ENCODE measurements at regions not wholly inside any gene's neighbourhood (a gene's known extent, or its start where the extent isn't known, plus 50 kb on each side); places are given as distances from the start of the nearest gene placed in this dataset.

- Histone ChIP-seq H3K4me1 (ENCODE audit: control insufficient read depth, insufficient read depth, low read depth, low read length) (no peaks in the 10 kb centered on the region), H3K9me3 (ENCODE audit: control insufficient read depth, low read length) (no peaks in the 10 kb centered on the region), H3K36me3 (ENCODE audit: control insufficient read depth in 1 of 2, insufficient read depth in 2 of 2, low read depth in 1 of 2, low read length in 2 of 2) (no peaks in the 10 kb centered on the region), H2BK120ac (ENCODE audit: low read depth, low read length) (no peak overlapping the region), H3K4me3 (ENCODE audit: insufficient read depth in 1 of 2, low read depth in 1 of 2, low read length in 2 of 2) (no peak overlapping the region), H3K18ac (ENCODE audit: low read depth in 1 of 2, low read length in 2 of 2) (peak overlapping the region in 1 of 2 experiments; percentile 72), H2BK5ac (ENCODE audit: low read depth, low read length, poor library complexity, severe bottlenecking) (no peak overlapping the region), H2AK5ac (ENCODE audit: low read length, severe bottlenecking) (no peak overlapping the region), H4K8ac (ENCODE audit: low read length) (no peak overlapping the region), H3K27ac (ENCODE audit: low read length, poor library complexity, severe bottlenecking) (no peak overlapping the region), H3K79me1 (replicated peaks; ENCODE audit: low read length, poor library complexity, severe bottlenecking) (no peaks in the 10 kb centered on the region), H2BK15ac (ENCODE audit: low read depth, poor library complexity, severe bottlenecking) (no peak overlapping the region), H3K4me2 (ENCODE audit: low read length, poor library complexity, severe bottlenecking) (no peak overlapping the region), H3K4ac (ENCODE audit: low read depth in 1 of 2, low read length in 2 of 2) (no peak overlapping the region), H2BK12ac (ENCODE audit: low read length in 2 of 2) (no peak overlapping the region), H4K91ac (ENCODE audit: low read length) (no peak overlapping the region), H3K9ac (ENCODE audit: low read length) (no peak overlapping the region), H3K14ac (ENCODE audit: low read length in 2 of 2) (peak overlapping the region in 1 of 2 experiments; percentile 1), H3K27me3 (ENCODE audit: control insufficient read depth in 1 of 2, insufficient read depth in 1 of 2, low read length in 2 of 2) (no peaks in the 10 kb centered on the region), H2AFZ (ENCODE audit: low read depth, low read length) (no peak overlapping the region), H3K23ac (ENCODE audit: low read length in 2 of 2) (no peak overlapping the region)
- DNase-seq, result peak; percentile 67
- WGBS, result 60% methylated on average over 3 of the region's 4 CpGs
Measured at GRCh38 chr15:47339800-47340570, 377.3 kb upstream of the SEMA6D start.

- Histone ChIP-seq H3K79me1 (replicated peaks; ENCODE audit: low read length, poor library complexity, severe bottlenecking) (no peaks in the 10 kb centered on the region), H2BK12ac (ENCODE audit: low read length in 2 of 2) (no peak overlapping the region), H2AK5ac (ENCODE audit: low read length, severe bottlenecking) (no peak overlapping the region), H3K9me3 (ENCODE audit: control insufficient read depth, low read length) (no peaks in the 10 kb centered on the region), H3K4me2 (ENCODE audit: low read length, poor library complexity, severe bottlenecking) (no peak overlapping the region), H3K9ac (ENCODE audit: low read length) (no peak overlapping the region), H3K4me1 (ENCODE audit: control insufficient read depth, insufficient read depth, low read depth, low read length) (no peaks in the 10 kb centered on the region), H3K4ac (ENCODE audit: low read depth in 1 of 2, low read length in 2 of 2) (no peak overlapping the region), H3K27ac (ENCODE audit: low read length, poor library complexity, severe bottlenecking) (no peak overlapping the region), H2BK15ac (ENCODE audit: low read depth, poor library complexity, severe bottlenecking) (no peak overlapping the region), H2BK120ac (ENCODE audit: low read depth, low read length) (no peak overlapping the region), H3K23ac (ENCODE audit: low read length in 2 of 2) (no peak overlapping the region), H3K4me3 (ENCODE audit: insufficient read depth in 1 of 2, low read depth in 1 of 2, low read length in 2 of 2) (no peak overlapping the region), H3K18ac (ENCODE audit: low read depth in 1 of 2, low read length in 2 of 2) (peak overlapping the region in 1 of 2 experiments; percentile 75), H4K8ac (ENCODE audit: low read length) (no peak overlapping the region), H3K36me3 (ENCODE audit: control insufficient read depth in 1 of 2, insufficient read depth in 2 of 2, low read depth in 1 of 2, low read length in 2 of 2) (no peaks in the 10 kb centered on the region), H2BK5ac (ENCODE audit: low read depth, low read length, poor library complexity, severe bottlenecking) (no peak overlapping the region), H2AFZ (ENCODE audit: low read depth, low read length) (no peak overlapping the region), H3K14ac (ENCODE audit: low read length in 2 of 2) (no peak overlapping the region), H4K91ac (ENCODE audit: low read length) (no peak overlapping the region), H3K27me3 (ENCODE audit: control insufficient read depth in 1 of 2, insufficient read depth in 1 of 2, low read length in 2 of 2) (no peaks in the 10 kb centered on the region)
- 44% methylated on average over 1 of the region's 2 CpGs for WGBS
- DNase-seq, result peak; percentile 47
Measured at GRCh38 chr15:47340571-47340920, 376.8 kb upstream of the SEMA6D start.

DNA sequence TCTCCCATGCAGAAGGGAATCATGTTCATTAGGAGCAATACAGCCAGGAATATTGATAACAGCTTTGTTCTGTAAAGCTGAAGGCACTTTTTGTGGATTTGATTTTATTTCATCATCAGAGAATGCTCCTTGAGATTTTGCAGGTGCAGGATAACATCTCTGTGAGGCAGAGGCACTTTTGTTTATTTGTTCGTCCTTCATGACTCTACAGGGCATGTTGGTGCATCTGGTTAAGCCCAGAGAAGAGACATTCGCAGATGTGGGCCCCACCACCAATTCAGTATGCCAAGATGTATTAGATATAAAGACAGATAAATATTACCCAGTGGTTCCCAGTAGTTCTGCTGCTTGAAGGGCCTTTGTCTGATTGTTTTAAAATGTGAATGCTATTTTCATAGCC, 368.1 kb upstream of the SEMA6D start:
- Histone ChIP-seq H3K14ac (ENCODE audit: low read length in 2 of 2) (no peak overlapping the region), H3K4me1 (ENCODE audit: control insufficient read depth, insufficient read depth, low read depth, low read length) (no peaks in the 10 kb centered on the region), H3K4ac (ENCODE audit: low read depth in 1 of 2, low read length in 2 of 2) (no peak overlapping the region), H4K91ac (ENCODE audit: low read length) (no peak overlapping the region), H4K8ac (ENCODE audit: low read length) (no peak overlapping the region), H3K9me3 (ENCODE audit: control insufficient read depth, low read length) (no peaks in the 10 kb centered on the region), H2AFZ (ENCODE audit: low read depth, low read length) (no peak overlapping the region), H2BK5ac (ENCODE audit: low read depth, low read length, poor library complexity, severe bottlenecking) (no peak overlapping the region), H2AK5ac (ENCODE audit: low read length, severe bottlenecking) (no peak overlapping the region), H3K79me1 (replicated peaks; ENCODE audit: low read length, poor library complexity, severe bottlenecking) (no peaks in the 10 kb centered on the region), H2BK12ac (ENCODE audit: low read length in 2 of 2) (no peak overlapping the region), H3K27me3 (ENCODE audit: control insufficient read depth in 1 of 2, insufficient read depth in 1 of 2, low read length in 2 of 2) (no peaks in the 10 kb centered on the region), H3K36me3 (ENCODE audit: control insufficient read depth in 1 of 2, insufficient read depth in 2 of 2, low read depth in 1 of 2, low read length in 2 of 2) (no peaks in the 10 kb centered on the region), H3K18ac (ENCODE audit: low read depth in 1 of 2, low read length in 2 of 2) (no peak overlapping the region), H3K27ac (ENCODE audit: low read length, poor library complexity, severe bottlenecking) (no peak overlapping the region), H2BK120ac (ENCODE audit: low read depth, low read length) (no peak overlapping the region), H2BK15ac (ENCODE audit: low read depth, poor library complexity, severe bottlenecking) (no peak overlapping the region), H3K4me2 (ENCODE audit: low read length, poor library complexity, severe bottlenecking) (no peak overlapping the region), H3K9ac (ENCODE audit: low read length) (no peak overlapping the region), H3K23ac (ENCODE audit: low read length in 2 of 2) (no peak overlapping the region), H3K4me3 (ENCODE audit: insufficient read depth in 1 of 2, low read depth in 1 of 2, low read length in 2 of 2) (no peak overlapping the region)
- DNase-seq, result no peak
- 61% methylated on average over 2 of the region's 2 CpGs for WGBS

DNA sequence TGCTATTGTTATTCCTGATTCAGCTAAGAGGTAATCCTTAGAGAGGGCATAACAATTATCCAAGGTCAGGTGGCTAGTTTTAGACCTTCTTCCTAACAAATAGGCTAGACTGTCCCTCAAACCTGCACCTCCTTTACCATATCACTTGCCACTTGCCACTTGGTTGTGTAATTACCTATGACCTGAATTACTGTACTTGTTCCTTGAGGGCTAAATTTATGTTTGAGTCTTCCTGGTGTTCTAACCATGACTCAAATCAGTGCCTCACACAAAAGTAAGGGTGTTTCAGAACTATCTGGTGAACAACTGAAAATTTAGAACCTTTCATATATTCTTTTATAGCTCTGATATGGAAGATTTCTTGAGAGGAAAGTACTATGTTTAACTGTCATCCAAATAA, 365.8 kb upstream of the SEMA6D start:
- H3K14ac ChIP-seq (ENCODE audit: low read length in 2 of 2), result no peak overlapping the region
- H3K18ac ChIP-seq (ENCODE audit: low read depth in 1 of 2, low read length in 2 of 2), result no peak overlapping the region
- H2BK5ac ChIP-seq (ENCODE audit: low read depth, low read length, poor library complexity, severe bottlenecking), result no peak overlapping the region
- H4K91ac ChIP-seq (ENCODE audit: low read length), result no peak overlapping the region
- no peak overlapping the region for H3K4me3 ChIP-seq (ENCODE audit: insufficient read depth in 1 of 2, low read depth in 1 of 2, low read length in 2 of 2)
- no peak for DNase-seq
- no peak overlapping the region for H2BK120ac ChIP-seq (ENCODE audit: low read depth, low read length)
- H2AFZ ChIP-seq (ENCODE audit: low read depth, low read length), result no peak overlapping the region
- H2BK12ac ChIP-seq (ENCODE audit: low read length in 2 of 2), result no peak overlapping the region
- no peak overlapping the region for H2AK5ac ChIP-seq (ENCODE audit: low read length, severe bottlenecking)
- H3K27ac ChIP-seq (ENCODE audit: low read length, poor library complexity, severe bottlenecking), result no peak overlapping the region
- H3K23ac ChIP-seq (ENCODE audit: low read length in 2 of 2), result no peak overlapping the region
- no peak overlapping the region for H4K8ac ChIP-seq (ENCODE audit: low read length)
- no peak overlapping the region for H3K4me2 ChIP-seq (ENCODE audit: low read length, poor library complexity, severe bottlenecking)
- no peak overlapping the region for H2BK15ac ChIP-seq (ENCODE audit: low read depth, poor library complexity, severe bottlenecking)
- no peak overlapping the region for H3K4ac ChIP-seq (ENCODE audit: low read depth in 1 of 2, low read length in 2 of 2)
- no peak overlapping the region for H3K9ac ChIP-seq (ENCODE audit: low read length)
- H3K4me1 ChIP-seq (ENCODE audit: control insufficient read depth, insufficient read depth, low read depth, low read length), result no peaks in the 10 kb centered on the region
- H3K27me3 ChIP-seq (ENCODE audit: control insufficient read depth in 1 of 2, insufficient read depth in 1 of 2, low read length in 2 of 2), result no peaks in the 10 kb centered on the region
- H3K9me3 ChIP-seq (ENCODE audit: control insufficient read depth, low read length), result no peaks in the 10 kb centered on the region
- H3K79me1 ChIP-seq (replicated peaks; ENCODE audit: low read length, poor library complexity, severe bottlenecking), result no peaks in the 10 kb centered on the region
- no peaks in the 10 kb centered on the region for H3K36me3 ChIP-seq (ENCODE audit: control insufficient read depth in 1 of 2, insufficient read depth in 2 of 2, low read depth in 1 of 2, low read length in 2 of 2)
